Bronchial epithelial cell (primary cell): ENCODE measurements at regions not wholly inside any gene's neighbourhood (a gene's known extent, or its start where the extent isn't known, plus 50 kb on each side); places are given as distances from the start of the nearest gene placed in this dataset.

Source experiments
- DNase-seq: peaks from one replicate; pipeline ENCODE4 v3.0.0-alpha.2; 2010; ENCODE audit warnings: low read depth
- FAIRE-seq: peaks from 2 replicates; lab custom pipeline; 2011; peaks lifted over from hg19 to GRCh38; lab: Jason Lieb, UNC
- H3K27me3 ChIP-seq: 2 replicates; pipeline ENCODE4 v1.5.1; 2011; ENCODE audit warnings: low read length; ENCODE audit not compliant: control insufficient read depth, insufficient read depth
- H3K36me3 ChIP-seq: 2 replicates; pipeline ENCODE4 v1.5.1; 2011; ENCODE audit warnings: low read length; ENCODE audit not compliant: control insufficient read depth, insufficient read depth
- H3K4me3 ChIP-seq: 2 replicates; pipeline ENCODE4 v1.5.1; 2011; ENCODE audit warnings: mild to moderate bottlenecking, low read depth, low read length, control low read depth
- TF ChIP-seq, protein P1 (sequence below): IDR thresholded peaks from 2 replicates; pipeline ENCODE4 v1.5.1; 2011; ENCODE audit warnings: mild to moderate bottlenecking, moderate library complexity, low read length, control low read depth, inconsistent platforms; ENCODE audit not compliant: insufficient read depth, severe bottlenecking

GRCh38 chr13:34515201-34515600 lies 426.9 kb upstream of the NBEA start:
- no peak overlapping the region for H3K4me3 ChIP-seq
- no peaks in the 10 kb centered on the region for H3K27me3 ChIP-seq
- no peaks in the 10 kb centered on the region for H3K36me3 ChIP-seq
- TF ChIP-seq, protein P1, sequence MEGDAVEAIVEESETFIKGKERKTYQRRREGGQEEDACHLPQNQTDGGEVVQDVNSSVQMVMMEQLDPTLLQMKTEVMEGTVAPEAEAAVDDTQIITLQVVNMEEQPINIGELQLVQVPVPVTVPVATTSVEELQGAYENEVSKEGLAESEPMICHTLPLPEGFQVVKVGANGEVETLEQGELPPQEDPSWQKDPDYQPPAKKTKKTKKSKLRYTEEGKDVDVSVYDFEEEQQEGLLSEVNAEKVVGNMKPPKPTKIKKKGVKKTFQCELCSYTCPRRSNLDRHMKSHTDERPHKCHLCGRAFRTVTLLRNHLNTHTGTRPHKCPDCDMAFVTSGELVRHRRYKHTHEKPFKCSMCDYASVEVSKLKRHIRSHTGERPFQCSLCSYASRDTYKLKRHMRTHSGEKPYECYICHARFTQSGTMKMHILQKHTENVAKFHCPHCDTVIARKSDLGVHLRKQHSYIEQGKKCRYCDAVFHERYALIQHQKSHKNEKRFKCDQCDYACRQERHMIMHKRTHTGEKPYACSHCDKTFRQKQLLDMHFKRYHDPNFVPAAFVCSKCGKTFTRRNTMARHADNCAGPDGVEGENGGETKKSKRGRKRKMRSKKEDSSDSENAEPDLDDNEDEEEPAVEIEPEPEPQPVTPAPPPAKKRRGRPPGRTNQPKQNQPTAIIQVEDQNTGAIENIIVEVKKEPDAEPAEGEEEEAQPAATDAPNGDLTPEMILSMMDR, result no peak
- no peak for DNase-seq
- no peak for FAIRE-seq

- no peaks in the 10 kb centered on the region for H3K27me3 ChIP-seq
- no peaks in the 10 kb centered on the region for H3K36me3 ChIP-seq
- DNase-seq (no peak), FAIRE-seq (no peak)
- no peak overlapping the region for H3K4me3 ChIP-seq
- TF ChIP-seq, protein P1, result no peak
Measured at GRCh38 chr13:34521171-34521570, 420.9 kb upstream of the NBEA start.

- TF ChIP-seq, protein P1, result no peak
- H3K36me3 ChIP-seq, result no peaks in the 10 kb centered on the region
- peak; percentile 35 for DNase-seq
- no peak overlapping the region for H3K4me3 ChIP-seq
- H3K27me3 ChIP-seq, result no peaks in the 10 kb centered on the region
- FAIRE-seq, result no peak
Measured at GRCh38 chr13:34522808-34523207, 419.3 kb upstream of the NBEA start.

DNA sequence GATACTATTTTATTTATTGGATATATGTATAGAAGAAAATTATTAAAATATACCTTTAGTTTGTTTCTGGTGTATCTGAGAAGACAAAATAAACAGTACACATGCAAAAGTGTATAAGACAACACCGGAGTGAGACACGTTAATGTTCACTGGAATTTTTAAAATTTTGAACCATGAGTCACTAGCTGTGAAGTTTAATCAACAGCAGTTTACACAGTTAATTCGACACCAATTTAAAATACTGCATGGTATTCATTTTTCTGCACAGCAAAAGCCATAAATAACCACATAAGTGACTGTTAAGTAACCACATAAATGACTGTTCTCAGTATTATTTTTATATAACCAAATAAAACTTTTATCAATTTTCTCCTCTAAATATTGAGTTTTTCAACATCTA lies 418.7 kb upstream of the NBEA start:
- Histone ChIP-seq H3K27me3 (no peaks in the 10 kb centered on the region), H3K4me3 (no peak overlapping the region), H3K36me3 (no peaks in the 10 kb centered on the region)
- DNase-seq (peak; percentile 57), FAIRE-seq (no peak)
- TF ChIP-seq, protein P1, result no peak

GRCh38 chr13:34533941-34534340 lies 408.1 kb upstream of the NBEA start:
- no peaks in the 10 kb centered on the region for H3K27me3 ChIP-seq
- H3K4me3 ChIP-seq, result no peak overlapping the region
- TF ChIP-seq, protein P1, result no peak
- no peaks in the 10 kb centered on the region for H3K36me3 ChIP-seq
- FAIRE-seq (no peak), DNase-seq (no peak)

DNA sequence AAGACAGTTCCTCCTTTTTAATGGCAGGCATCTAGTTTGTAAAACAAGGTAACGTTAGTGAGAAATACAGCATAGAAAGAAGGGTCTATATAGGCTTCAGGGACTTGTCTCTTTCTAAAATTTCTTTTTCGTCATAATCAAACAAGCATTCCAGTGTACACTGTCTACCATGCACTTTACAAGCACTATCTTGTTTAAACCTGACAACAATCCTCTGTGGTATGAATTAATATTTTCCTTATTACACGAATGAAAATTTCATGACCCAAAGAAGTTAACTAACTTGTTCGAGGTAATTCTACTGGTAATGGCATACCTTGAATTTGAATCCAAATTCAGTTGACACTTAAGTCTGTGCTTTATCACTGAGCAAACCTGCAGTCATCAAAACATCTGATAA lies 399.7 kb upstream of the NBEA start:
- Histone ChIP-seq H3K4me3 (no peak overlapping the region), H3K36me3 (no peaks in the 10 kb centered on the region), H3K27me3 (no peaks in the 10 kb centered on the region)
- peak; percentile 70 for DNase-seq
- TF ChIP-seq, protein P1, result no peak
- FAIRE-seq, result no peak
